ENCODE measurements at regions not wholly inside any gene's neighbourhood (a gene's known extent, or its start where the extent isn't known, plus 50 kb on each side); places are given as distances from the start of the nearest gene placed in this dataset.
A peak's percentile ranks its signal among the peaks of the same experiment; 100 is the strongest.

- no peaks in the 10 kb centered on the region for H3K9me3 ChIP-seq
- ChIA-PET POLR2A (interaction anchor here (0.6 to 2.0 kb wide), 5 partner anchors 70 to 372 kb away, joined by 4 to 13 read pairs (median 6); no protein-coding TSS in a partner anchor), CTCF (interaction anchor here (1.2 kb wide), 2 partner anchors 27 to 767 kb away, joined by 3 read pairs; no protein-coding TSS in a partner anchor)
- H3K4me2 ChIP-seq: peak overlapping the region; percentile 90
- H3K27ac ChIP-seq: peak overlapping the region; percentile 87 to 90
- DNase-seq (ENCODE audit: low read depth in 1 of 2, low spot score in 1 of 2): peak in 1 of 2 experiments; percentile 13
- H3K4me1 ChIP-seq: peaks cover 20% of the 10 kb centered on the region; the same call in 2 of the 3 replicates
- TF ChIP-seq TP53 (CRISPR knock-in tag; IDR thresholded peaks at IDR 0.05) (no peak), EP300 (IDR thresholded peaks at IDR 0.05) (no peak), BHLHE40 (IDR thresholded peaks at IDR 0.05; ENCODE audit: low read depth, low read length) (no peak), POLR2AphosphoS2 (conservative IDR thresholded peaks at IDR 0.05; ENCODE audit: low read length) (no peak), RCOR1 (IDR thresholded peaks at IDR 0.05; ENCODE audit: low read depth, low read length) (no peak), FOSB (CRISPR knock-in tag; IDR thresholded peaks at IDR 0.05) (no peak), BCL3 (IDR thresholded peaks at IDR 0.05) (no peak), CHD4 (IDR thresholded peaks at IDR 0.05; ENCODE audit: borderline replicate concordance) (no peak), NPAS2 (CRISPR knock-in tag; IDR thresholded peaks at IDR 0.05; ENCODE audit: borderline replicate concordance) (no peak), HOXB5 (CRISPR knock-in tag; IDR thresholded peaks at IDR 0.05) (no peak), FOSL2 (IDR thresholded peaks at IDR 0.05) (no peak), FOSL2 (CRISPR knock-in tag; IDR thresholded peaks at IDR 0.05) (no peak)
- H3K4me3 ChIP-seq: peak overlapping the region; percentile 58
- peak; percentile 46 to 50; a peak in 4 of 6 replicates for ATAC-seq
- no peak for FAIRE-seq
- WGBS (ENCODE audit: missing lambda C conversion rate): 20% methylated on average over 6 of the region's 6 CpGs
Measured at GRCh38 chr2:226031647-226032501, 632.4 kb downstream of the NYAP2 start.

GRCh38 chr2:226030788-226031646, 631.5 kb downstream of the NYAP2 start:
- peak overlapping the region; percentile 87 to 90 for H3K27ac ChIP-seq
- peaks cover 20% of the 10 kb centered on the region; the same call in 2 of the 3 replicates for H3K4me1 ChIP-seq
- TF ChIP-seq MAX (IDR thresholded peaks at IDR 0.05) (peak; percentile 52; the same call in 1 of the 2 replicates), MYC (IDR thresholded peaks at IDR 0.05; ENCODE audit: borderline replicate concordance, low read length) (no peak), RCOR1 (IDR thresholded peaks at IDR 0.05; ENCODE audit: low read depth, low read length) (no peak), NPAS2 (CRISPR knock-in tag; IDR thresholded peaks at IDR 0.05; ENCODE audit: borderline replicate concordance) (no peak), RAD21 (conservative IDR thresholded peaks at IDR 0.05 in 1 of 2, IDR thresholded peaks at IDR 0.05 in 1 of 2) (peak in 1 of 2 experiments; percentile 38; a peak in 2 of 5 replicates), KDM1A (IDR thresholded peaks at IDR 0.05; ENCODE audit: low read depth) (no peak), POLR2A (IDR thresholded peaks at IDR 0.05; ENCODE audit: low read length) (peak; percentile 32), SMC3 (IDR thresholded peaks at IDR 0.05) (peak; percentile 26; the same call in 2 of the 3 replicates), ZSCAN20 (CRISPR knock-in tag; IDR thresholded peaks at IDR 0.05) (no peak), GATA3 (IDR thresholded peaks at IDR 0.05; ENCODE audit: borderline replicate concordance) (peak; percentile 28; the same call in 1 of the 2 replicates), CHD4 (IDR thresholded peaks at IDR 0.05; ENCODE audit: borderline replicate concordance) (no peak), JUN (IDR thresholded peaks at IDR 0.05) (peak in 1 of 2 experiments; percentile 58; a peak in 1 of 5 replicates)
- H3K4me2 ChIP-seq: peak overlapping the region; percentile 90
- WGBS (ENCODE audit: missing lambda C conversion rate): 6% methylated on average over 33 of the region's 34 CpGs
- H3K4me3 ChIP-seq: peak overlapping the region; percentile 58
- DNase-seq (ENCODE audit: low read depth in 1 of 2, low spot score in 1 of 2) (peak; percentile 67 to 81), FAIRE-seq (no peak), ATAC-seq (peak; percentile 97 to 98)
- no peaks in the 10 kb centered on the region for H3K9me3 ChIP-seq
- POLR2A ChIA-PET: interaction anchor here (0.7 to 2.0 kb wide), 5 partner anchors 84 to 947 kb away, joined by 5 to 13 read pairs (median 6); no protein-coding TSS in a partner anchor
- CTCF ChIA-PET: interaction anchor here (1.2 kb wide), 2 partner anchors 27 to 767 kb away, joined by 3 read pairs; no protein-coding TSS in a partner anchor

All from A549 (cell line).